Pancreas (tissue), 10 donors: ENCODE measurements at regions not wholly inside any gene's neighbourhood (a gene's known extent, or its start where the extent isn't known, plus 50 kb on each side); places are given as distances from the start of the nearest gene placed in this dataset.

Source experiments
- ATAC-seq, 4 donors: fragments of 200-7000 bp; cut with Tn5 transposase; one replicate each; pipeline versions ENCODE4 v1.8.0 to v1.9.1; 2020; ENCODE audit warnings: mild to moderate bottlenecking in 4 of 4, moderate library complexity in 4 of 4
- DNase-seq, 6 donors: peaks; one replicate each; pipeline ENCODE4 v3.0.0-alpha.2; 2020
- FAIRE-seq: peaks from 2 replicates; lab custom pipeline; 2012; peaks lifted over from hg19 to GRCh38; lab: Jason Lieb, UNC
- H3K27ac ChIP-seq, 4 donors: fragments of 200-600 bp; sonication (generic); 1 replicate in 3 of 4; 2 replicates in 1 of 4; pipeline versions ENCODE4 v1.5.0 to v1.8.0; 2020
- H3K27me3 ChIP-seq, 4 donors: fragments of 200-600 bp; one replicate each; pipeline ENCODE4 v1.8.0; 2021
- H3K36me3 ChIP-seq, 3 donors: fragments of 200-600 bp; sonication (generic) in 1 of 3; one replicate each; pipeline versions ENCODE4 v1.5.0 to v1.8.0; 2020 to 2021
- H3K4me1 ChIP-seq, 3 donors: fragments of 200-600 bp; one replicate each; pipeline ENCODE4 v1.8.0; 2021
- H3K4me3 ChIP-seq, 4 donors: fragments of 200-600 bp; sonication (generic) in 2 of 4; one replicate each; pipeline versions ENCODE4 v1.5.0 to v1.8.0; 2020 to 2021
- H3K9me3 ChIP-seq, 4 donors: fragments of 200-600 bp; one replicate each; pipeline ENCODE4 v1.8.0; 2021
- WGBS, 2 donors: extraction: QIAGEN DNeasy Blood & Tissue Kit; methylation state at CpG; one replicate each; pipeline ENCODE4 v1.1.7; 2013; 5-methylcytosine and 5-hydroxymethylcytosine counted together
- intact Hi-C, 3 donors: fragments of 100-400 bp; cut with DNase I; formaldehyde crosslinking; loops; one replicate each; pipeline versions ENCODE4 v1.11.1 to v1.14.2; 2022
- TF ChIP-seq, protein P1 (sequence below), 4 donors: fragments of 200-600 bp; sonication (generic) in 3 of 4; IDR thresholded peaks; one replicate each; pipeline versions ENCODE4 v1.5.0 to v1.8.0; 2021; ENCODE audit warnings: antibody characterized with exemption in 4 of 4
- donor health status: healthy with polysubstance abuse.
- donor health status: DM: no; HTN: no; CAD: no; lungs with moderate emphysema.
- donor health status: DM: no; HTN: no; CAD: no.
- donor health status: control.
- donor health status: control.
- donor health status: Bipolar disorder and iron deficiency.
- donor health status: DM: yes; HTN: yes; CAD: no.
- donor health status: DM: no; HTN: no; CAD: no.
- donor health status: DM: no; HTN: no; CAD: no.
- donor health status: DM: yes; HTN: yes; CAD: no.

DNA sequence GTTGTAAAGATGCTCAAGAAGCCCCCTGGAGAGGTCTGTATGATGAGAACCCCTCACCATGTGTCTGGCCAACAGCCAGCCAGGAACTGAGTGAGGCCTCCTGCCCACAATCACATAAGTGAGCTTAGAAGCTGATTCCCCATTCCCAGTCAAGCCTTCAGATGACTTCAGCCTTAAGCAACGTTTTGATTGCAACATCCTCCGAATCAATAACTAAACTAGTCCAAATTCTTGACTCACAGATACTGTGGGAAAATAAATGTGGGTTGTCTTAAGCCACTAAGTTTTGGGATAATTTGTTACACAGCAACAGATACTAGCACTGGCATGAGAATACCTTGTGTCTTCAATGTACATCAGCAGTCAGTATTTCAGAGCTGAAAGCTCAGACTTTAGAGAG is 54.5 kb upstream of the HS3ST4 start:
- Histone ChIP-seq H3K36me3 (no peaks in the 10 kb centered on the region), H3K27me3 (peaks cover 0 to 6% (median 0%) of the 10 kb centered on the region in 4 donors), H3K27ac (no peak overlapping the region), H3K4me3 (no peak overlapping the region), H3K4me1 (no peaks in the 10 kb centered on the region), H3K9me3 (no peaks in the 10 kb centered on the region)
- ATAC-seq: no peak
- TF ChIP-seq, protein P1, sequence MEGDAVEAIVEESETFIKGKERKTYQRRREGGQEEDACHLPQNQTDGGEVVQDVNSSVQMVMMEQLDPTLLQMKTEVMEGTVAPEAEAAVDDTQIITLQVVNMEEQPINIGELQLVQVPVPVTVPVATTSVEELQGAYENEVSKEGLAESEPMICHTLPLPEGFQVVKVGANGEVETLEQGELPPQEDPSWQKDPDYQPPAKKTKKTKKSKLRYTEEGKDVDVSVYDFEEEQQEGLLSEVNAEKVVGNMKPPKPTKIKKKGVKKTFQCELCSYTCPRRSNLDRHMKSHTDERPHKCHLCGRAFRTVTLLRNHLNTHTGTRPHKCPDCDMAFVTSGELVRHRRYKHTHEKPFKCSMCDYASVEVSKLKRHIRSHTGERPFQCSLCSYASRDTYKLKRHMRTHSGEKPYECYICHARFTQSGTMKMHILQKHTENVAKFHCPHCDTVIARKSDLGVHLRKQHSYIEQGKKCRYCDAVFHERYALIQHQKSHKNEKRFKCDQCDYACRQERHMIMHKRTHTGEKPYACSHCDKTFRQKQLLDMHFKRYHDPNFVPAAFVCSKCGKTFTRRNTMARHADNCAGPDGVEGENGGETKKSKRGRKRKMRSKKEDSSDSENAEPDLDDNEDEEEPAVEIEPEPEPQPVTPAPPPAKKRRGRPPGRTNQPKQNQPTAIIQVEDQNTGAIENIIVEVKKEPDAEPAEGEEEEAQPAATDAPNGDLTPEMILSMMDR (IDR thresholded peaks at IDR 0.05): no peak
- intact Hi-C loops: no loop called here
- DNase-seq: no peak
- no peak for FAIRE-seq
- WGBS, 2 donors: 28 to 41% methylated on average over 2 of the region's 2 CpGs

DNA sequence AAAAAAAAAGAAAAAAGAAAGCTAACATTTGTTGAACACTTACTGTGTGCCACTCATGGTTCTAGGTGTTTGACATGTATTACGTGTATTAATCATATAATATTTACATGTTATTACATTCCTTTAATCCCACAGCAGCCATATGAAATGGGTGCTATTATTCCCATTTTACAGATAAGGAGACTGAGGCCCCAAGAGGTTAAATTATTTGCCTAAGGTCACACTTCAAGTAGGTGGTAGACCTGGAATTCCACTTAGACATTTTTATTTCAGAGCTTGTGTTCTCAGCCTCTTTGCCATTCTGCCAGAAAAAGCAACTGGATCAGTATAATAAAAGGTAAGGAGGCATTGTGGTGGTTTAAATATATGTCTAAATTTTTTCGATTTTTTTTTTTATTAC is 55.1 kb upstream of the HS3ST4 start:
- DNase-seq (no peak), ATAC-seq (no peak), FAIRE-seq (no peak)
- H3K27ac ChIP-seq: no peak overlapping the region
- no peak overlapping the region for H3K4me3 ChIP-seq
- TF ChIP-seq, protein P1 (IDR thresholded peaks at IDR 0.05): no peak
- no peaks in the 10 kb centered on the region for H3K36me3 ChIP-seq
- no peaks in the 10 kb centered on the region for H3K4me1 ChIP-seq
- intact Hi-C loops: no loop called here
- no peaks in the 10 kb centered on the region for H3K9me3 ChIP-seq
- peaks cover 0 to 6% (median 0%) of the 10 kb centered on the region in 4 donors for H3K27me3 ChIP-seq
- WGBS, 2 donors: 57 to 78% methylated on average over 2 of the region's 2 CpGs

DNA sequence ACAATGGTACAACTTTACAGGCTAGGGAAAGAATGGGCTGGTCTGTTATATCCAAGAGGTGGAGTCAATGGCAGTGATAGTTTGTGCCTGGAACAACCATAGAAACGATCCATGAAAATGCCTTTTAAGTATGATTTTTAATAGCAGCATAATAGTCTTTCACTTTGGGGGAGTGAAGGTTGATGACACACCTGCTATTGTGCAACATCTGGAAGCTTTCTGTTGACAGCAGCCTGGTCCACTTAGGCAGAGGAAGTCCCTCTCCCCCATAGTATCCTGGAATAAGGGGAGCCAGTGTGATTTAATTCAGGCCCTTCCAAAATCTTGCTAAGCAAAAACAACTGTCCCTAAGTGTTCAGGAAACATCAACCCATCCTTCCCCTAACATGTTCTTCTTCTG is 56.3 kb upstream of the HS3ST4 start:
- no peak overlapping the region for H3K27ac ChIP-seq
- no peak overlapping the region for H3K4me3 ChIP-seq
- intact Hi-C loops: no loop called here
- FAIRE-seq (no peak), DNase-seq (no peak), ATAC-seq (no peak)
- H3K27me3 ChIP-seq: peaks cover 0 to 6% (median 0%) of the 10 kb centered on the region in 4 donors
- no peaks in the 10 kb centered on the region for H3K4me1 ChIP-seq
- TF ChIP-seq, protein P1 (IDR thresholded peaks at IDR 0.05): no peak
- H3K9me3 ChIP-seq: no peaks in the 10 kb centered on the region
- 44 to 50% methylated on average over 1 of the region's 1 CpG for WGBS, 2 donors
- no peaks in the 10 kb centered on the region for H3K36me3 ChIP-seq

DNA sequence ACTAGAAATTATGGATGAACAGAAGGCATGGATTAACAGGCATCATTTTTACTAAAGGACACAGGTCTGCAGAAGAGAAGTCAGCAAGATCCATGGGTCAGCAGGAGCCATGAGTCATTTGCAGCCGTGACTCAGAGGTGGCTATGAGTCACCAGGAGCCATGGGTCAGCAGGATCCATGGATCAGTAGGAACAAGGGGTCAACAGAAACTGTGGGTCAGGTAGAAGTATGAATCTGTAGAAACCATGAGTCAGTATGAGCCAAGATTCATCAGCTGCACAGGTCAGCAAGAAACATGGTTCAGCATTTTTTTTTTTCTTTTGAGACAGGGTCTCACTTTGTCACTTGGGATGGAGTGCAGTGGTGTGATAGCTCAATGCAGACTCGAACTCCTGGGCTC is 58.2 kb upstream of the HS3ST4 start:
- Histone ChIP-seq H3K9me3 (no peaks in the 10 kb centered on the region), H3K4me3 (no peak overlapping the region), H3K27ac (no peak overlapping the region), H3K27me3 (peaks cover 0 to 6% (median 0%) of the 10 kb centered on the region in 4 donors), H3K36me3 (no peaks in the 10 kb centered on the region), H3K4me1 (no peaks in the 10 kb centered on the region)
- FAIRE-seq: no peak
- WGBS, 2 donors: 31 to 44% methylated on average over 2 of the region's 2 CpGs
- TF ChIP-seq, protein P1 (IDR thresholded peaks at IDR 0.05): no peak
- ATAC-seq: no peak
- peak in 1 of 6 donors; percentile 12 for DNase-seq
- intact Hi-C loops: no loop called here

DNA sequence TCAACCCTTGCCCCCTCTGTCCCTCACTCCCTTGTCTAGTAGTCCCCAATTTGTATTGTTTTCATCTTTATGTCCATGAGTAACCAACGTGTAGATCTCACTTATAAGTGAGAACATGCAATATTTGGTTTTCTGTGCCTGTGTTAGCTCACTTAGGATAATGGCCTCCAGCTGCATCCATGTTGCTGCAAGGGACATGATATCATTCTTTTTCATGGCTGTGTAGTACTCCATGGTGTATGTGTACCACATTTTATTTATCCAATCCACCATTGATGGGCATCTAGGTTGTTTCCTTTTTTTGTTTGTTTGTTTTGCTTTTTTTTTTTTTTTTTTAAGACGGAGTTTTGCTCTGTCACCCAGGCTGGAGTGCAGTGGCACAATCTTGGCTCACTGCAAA is 63.0 kb upstream of the HS3ST4 start:
- intact Hi-C loops: no loop called here
- H3K27me3 ChIP-seq: peaks cover 0 to 6% (median 0%) of the 10 kb centered on the region in 4 donors
- H3K4me1 ChIP-seq: no peaks in the 10 kb centered on the region
- H3K36me3 ChIP-seq: no peaks in the 10 kb centered on the region
- no peak overlapping the region for H3K27ac ChIP-seq
- TF ChIP-seq, protein P1 (IDR thresholded peaks at IDR 0.05): no peak
- H3K4me3 ChIP-seq: no peak overlapping the region
- no peak for FAIRE-seq
- no peak for ATAC-seq
- WGBS, 2 donors: 75 to 77% methylated on average over 2 of the region's 2 CpGs
- H3K9me3 ChIP-seq: no peaks in the 10 kb centered on the region
- no peak for DNase-seq
